ENCODE measurements at regions not wholly inside any gene's neighbourhood (a gene's known extent, or its start where the extent isn't known, plus 50 kb on each side); places are given as distances from the start of the nearest gene placed in this dataset.

DNA sequence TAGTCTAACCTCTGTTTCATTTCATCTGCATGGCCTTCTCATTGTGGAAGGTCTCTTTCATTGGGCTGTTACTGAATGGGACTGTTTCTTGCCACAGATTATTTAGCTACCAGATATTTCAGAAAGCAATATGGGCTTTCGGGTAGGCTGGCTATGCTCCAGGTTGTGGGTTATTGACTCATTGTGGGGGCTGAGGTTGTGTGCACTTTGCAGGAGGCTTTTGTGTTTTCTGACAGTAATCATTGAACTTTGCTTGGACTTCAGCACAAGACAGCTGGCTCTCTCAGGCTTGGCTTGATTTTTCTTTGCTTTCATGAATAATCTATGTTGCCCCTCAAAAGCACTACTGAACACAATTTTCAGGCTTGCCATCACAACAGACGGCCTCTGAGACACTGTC, 771.1 kb upstream of the TSPY4 start:
- no peak for DNase-seq

DNA sequence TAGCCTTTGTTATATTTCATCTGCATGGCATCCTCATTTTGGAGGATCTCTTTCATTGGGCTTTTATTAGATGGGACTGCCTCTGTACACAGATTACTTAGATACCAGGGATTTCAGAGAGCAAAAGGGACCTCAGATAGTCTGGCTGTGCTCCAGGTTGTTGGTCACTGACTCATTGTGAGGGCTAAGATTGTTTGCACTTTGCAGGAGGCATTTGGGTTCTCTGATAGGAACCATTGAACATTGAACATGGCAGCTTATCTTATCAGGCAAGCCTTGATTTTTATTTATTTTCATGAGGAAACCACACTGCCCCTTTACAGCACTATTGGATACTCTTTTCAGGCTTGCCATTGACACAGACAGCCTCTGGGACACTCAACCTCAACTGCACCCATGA, 766.9 kb upstream of the TSPY4 start:
- no peak for DNase-seq

DNA sequence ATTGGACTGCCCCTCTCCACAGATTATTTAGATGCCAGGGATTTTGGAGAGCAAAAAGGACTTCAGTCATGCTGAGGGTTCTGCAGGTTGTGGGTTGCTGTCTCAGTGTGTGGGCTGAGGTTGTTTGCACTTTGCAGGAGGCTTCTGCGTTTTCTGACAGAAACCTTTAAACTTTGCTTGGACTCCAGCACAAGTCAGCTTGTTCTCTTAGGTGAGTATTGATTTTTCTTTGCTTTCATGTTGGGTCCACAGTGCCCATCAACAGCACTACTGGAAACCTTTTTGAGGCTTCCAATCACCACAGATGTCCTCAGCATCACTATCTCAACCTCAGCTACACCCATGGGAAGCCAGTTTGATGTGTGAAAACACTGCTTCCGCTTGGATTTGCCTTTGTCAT, 764.3 kb upstream of the TSPY4 start:
- DNase-seq: no peak

DNA sequence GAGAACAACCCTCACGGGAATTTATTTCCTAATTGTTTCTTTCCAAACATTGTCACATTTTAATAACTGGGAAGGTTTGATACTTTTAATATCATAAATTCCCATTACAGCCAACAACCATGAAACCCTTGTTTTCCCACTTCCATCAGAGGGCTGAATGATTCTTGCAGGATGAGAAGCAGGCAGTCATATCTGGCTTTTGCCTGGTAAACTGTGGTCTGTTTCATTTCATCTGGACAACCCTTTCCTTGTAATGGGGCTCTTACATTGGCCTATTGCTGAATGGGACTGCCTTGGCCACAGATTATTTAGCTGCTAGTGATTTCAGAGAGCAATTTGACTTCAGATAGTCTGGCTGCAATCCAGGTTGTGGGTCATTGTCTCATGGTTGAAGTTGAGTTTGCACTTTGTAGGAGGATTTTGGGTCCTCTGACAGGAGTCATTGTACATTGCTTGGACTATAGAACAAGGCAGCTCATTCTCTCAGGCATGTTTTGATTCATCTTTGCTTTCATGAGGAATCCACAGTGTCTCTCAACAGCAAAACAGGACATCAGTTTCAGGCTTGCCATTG, 754.9 kb upstream of the TSPY4 start:
- DNase-seq: no peak

DNA sequence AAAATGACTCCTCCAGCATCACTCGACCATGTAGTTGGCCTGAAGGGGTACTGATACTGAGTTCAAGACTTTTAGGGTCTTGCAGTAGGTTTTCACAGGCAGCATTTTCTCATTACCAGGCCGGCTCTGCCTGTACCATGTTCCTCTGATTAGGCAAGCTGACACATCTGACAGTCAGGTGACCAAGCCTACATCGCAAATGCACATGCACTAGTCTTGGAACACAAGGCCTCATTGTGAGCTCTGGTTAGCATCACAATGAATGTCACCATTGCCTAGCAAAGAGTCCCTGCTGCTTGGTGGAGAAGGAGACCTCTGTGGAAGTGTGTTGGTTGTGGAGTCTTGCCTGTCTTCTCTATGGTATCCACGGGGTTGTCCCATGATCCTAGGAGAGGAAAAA, 754.1 kb upstream of the TSPY4 start:
- DNase-seq: no peak

DNA sequence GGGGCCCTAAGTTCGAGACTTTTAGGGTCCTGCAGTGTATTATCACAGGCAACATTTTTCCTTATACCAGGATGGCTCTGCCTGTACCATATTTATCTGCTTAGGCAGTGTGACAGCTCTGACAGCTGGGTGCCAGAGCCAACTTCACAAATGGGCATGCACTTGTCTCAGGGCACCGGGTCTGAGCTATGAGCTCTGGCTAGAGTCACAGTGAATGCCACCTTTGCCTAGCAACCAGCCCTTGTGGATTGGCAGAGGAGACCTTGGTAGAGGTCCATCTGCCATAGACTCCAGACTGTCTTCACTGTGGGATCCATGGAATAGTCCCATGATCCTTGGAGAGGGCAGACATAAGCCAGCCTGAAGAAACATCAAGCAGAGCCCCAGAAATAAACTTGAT, 746.6 kb upstream of the TSPY4 start:
- DNase-seq: no peak

DNA sequence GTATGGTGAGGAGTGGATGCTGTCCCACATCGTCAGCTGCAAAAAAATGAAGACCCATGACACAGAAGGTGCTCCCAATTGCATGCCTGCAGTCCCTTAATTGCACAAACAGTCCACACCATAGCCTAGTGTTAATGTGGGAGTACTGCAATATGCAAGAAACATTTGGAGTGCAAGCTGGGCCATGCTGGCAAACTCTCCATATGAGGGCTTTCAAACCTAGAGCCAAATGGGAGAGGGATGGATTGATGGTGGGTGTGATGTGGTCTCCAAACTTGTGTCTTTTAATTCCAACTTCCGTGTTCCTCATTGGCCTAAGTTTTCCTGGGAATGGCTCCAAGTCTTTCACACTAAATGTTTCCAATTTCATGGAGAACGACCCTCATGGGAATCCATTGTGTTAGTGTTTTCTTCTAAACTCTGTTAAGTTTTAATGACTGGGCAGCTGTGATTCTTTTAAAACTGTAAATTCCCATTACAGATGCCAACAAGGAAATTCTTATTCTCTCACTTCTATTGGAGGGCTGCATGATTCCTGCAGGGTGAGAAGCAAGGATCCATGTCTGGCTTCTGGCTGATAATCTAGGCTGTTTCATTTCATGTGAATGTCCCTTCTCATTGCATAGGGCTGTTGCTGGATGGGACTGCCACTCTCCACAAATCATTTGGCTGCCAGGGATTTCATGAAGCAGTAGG, 745.3 kb upstream of the TSPY4 start:
- no peak for DNase-seq

DNA sequence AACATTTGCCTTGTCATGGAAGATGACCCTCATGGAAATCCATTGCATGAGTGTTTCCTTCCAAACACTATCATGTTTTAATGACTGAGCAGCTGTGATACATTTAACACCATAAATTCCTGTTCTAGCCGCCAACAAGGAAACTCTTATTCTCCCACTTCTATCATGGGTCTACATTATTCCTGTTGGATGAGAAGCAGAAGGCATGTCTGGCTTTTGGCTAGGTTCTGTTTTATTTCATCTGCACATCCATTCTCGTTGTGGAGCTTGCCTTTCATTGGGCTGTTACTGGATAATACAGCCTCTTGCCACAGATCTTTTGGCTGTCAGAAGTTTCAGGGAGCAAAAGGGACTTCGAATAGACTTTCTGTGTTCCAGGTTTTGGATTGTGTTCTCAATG, 742.6 kb upstream of the TSPY4 start:
- no peak for DNase-seq

DNA sequence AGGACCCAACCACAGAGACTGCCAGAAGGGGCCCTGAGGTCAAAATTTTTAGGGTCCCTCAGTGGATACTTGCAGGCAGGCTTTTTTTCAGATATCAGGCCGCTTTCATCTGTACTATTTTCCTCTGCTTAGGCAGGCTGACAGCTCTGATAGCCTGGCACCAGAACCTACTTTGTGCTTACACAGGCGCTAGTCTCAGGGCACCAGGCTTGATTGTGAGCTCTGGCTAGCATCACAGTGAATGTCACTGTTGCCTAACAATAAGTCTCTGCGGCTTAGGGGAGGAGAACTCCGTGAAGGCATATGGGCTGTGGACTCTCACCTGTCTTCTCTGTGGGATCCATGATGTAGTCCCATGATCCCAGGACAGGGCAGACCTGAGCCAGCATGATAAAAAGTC, 738.1 kb upstream of the TSPY4 start:
- no peak for DNase-seq

DNA sequence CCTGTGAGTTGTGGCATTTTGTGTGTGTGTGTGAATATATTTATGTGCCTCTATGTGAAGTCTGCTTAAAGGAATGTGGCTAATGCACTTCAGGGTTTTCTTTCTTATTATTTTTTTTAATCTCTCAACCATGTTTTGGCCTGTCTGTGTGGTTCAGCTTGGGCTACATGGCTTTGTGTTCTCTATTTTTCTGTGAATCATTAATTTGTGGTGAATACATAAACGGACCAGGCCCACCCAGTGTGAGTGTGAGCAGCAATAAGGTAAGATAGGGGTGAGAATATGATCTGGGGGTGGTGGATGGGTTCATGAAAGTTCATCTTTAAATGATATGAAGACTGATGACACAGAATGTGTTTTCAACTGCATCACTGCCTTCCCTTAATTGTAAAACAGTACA, 726.6 kb upstream of the TSPY4 start:
- no peak for DNase-seq

DNA sequence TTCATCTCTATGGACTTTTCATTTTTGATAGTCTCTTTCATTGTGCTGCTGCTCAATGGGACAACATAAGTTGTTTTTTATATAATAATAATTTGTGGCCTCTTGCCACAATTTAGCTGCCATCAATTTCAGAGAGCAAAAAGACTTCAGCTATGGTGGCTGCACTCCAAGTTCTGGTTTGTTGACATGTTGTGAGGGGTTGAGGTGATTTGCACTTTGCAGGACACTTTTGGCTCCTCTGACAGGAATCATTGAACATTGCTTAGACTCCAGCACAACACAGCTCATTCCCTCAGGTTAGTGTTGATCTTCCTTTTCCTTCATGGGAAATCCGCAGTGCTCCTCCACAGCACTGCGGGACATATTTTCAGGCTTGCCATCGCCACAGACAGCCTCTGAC, 725.4 kb upstream of the TSPY4 start:
- DNase-seq: no peak

DNA sequence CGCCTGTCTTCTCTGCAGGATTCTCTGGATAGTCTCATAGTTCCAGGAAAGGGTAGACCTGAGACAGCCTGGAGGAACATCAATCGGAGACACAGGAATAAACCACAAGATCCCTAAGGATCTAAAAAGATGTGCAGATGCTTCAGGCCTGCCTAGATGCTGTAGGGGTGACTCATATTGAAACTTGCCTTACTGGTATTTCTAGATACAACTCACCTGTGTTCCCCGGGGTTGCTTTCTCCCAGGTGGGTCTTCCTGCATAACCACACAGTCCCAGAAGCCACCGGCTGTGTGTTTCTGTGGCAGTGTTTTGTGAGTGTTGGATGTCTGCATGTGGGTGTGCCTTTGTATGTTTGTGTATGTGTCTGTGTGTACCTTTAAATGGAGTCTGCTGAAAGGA, 719.0 kb upstream of the TSPY4 start:
- no peak for DNase-seq

DNA sequence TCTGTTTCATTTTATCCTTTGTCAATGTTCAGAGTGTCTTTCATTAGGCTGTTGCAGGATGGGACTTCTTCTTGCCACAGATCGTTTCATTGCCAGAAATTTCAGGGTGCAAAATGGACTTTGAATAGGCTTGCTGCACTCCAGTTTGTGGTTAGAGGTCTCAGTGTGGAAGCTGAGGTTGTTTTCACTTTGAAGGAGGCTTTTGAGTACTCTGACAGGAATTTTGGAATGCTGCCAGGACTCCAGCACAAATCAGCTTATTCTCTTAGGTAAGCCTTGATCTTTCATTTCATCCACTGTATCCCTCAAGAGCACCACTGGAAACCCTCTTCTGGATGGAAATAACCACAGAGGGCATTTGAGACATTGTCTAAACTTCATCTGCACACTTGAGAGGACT, 715.1 kb upstream of the TSPY4 start:
- DNase-seq: no peak

DNA sequence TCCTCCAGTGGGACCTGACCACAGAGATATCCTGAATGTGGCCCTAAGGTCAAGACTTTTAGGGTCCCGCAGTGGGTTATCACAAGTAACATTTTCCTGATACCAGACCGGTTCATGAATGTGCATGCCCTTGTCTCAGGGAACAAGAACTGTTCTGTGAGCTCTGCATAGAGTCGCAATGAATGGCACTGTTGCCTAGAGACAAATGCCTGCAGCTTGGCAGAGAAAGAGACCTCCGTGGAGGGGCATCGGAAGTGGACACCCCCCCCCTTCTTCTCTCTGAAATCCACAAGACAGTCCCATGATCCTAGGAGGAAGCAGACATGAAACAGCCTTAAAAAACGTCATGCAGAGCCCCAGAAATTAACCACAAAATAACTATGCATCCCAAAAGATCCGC, 714.4 kb upstream of the TSPY4 start:
- no peak for DNase-seq

DNA sequence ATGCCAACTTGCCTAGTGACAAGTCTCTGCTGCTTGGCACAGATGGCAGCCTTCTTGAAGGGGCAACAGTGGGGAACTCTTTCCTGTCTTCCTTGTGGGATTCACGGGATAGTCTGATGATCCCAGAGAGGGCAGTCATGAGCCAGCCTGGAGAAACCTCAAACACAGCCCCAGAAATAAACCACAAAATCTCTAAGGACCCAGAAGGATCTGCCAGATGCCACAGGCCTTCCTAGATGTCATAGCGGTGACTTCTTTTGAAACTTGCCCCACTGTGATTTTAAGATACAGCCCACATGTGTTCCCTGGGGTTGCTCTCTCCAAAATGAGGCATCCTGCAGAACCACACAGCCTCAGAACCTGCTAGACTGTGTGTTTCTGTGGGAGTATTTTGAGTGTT, 707.6 kb upstream of the TSPY4 start:
- DNase-seq: no peak

DNA sequence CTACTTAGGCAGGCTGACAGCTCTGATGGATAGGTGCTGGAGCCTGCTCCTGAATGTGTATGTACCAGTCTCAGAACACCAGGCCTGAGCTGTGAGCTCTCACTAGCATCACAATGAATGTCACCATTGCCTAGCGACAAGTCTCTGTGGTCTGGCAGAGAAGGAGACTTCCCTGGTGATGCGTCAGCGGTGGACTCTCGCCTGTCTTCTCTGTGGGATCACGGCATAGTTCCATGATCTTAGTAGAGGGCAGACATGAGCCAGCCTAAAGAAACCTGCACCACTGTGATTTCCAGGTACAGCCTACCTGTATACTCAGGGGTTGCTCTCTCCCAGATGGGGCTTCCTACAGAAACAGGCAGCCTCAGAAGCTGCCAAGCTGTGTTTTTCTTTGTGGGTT, 699.2 kb upstream of the TSPY4 start:
- no peak for DNase-seq

DNA sequence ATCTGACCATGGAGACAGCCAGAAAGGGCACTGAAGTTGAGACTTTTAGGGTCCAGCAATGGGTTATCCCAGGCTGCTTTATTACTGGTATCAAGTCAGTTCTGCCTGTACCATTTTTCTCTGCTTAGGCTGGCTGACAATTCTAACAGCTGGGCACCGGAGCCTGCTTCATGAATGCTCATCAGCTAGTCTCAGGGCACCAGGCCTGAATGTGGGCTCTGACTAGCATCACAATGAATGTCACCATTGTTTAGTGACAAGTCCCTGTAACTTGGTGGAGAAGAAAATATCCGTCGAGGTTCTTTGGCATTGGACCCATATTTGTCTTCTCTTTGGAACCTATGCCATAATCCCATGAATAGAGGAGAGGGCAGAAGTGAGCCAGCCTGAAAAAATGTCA, 692.3 kb upstream of the TSPY4 start:
- no peak for DNase-seq

DNA sequence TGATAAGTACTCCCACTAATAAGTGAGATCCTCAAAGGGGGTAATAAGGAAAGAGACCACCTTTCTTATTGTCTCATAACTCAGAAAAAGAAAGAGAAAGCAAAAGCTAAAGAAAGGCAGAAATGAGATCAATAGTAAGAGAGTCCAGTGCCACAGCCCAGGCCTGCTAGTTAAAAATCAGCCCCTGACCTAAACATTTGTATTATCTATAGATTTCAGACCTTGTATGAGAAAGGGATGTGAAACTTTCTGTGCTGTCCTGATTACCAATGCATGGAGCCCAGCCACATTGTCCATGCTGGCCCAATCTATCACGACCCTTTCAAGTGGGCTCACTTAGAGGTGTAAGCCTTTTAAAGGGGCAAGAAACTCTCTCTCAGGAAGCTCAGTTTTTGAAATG, 684.8 kb upstream of the TSPY4 start:
- DNase-seq: no peak

DNA sequence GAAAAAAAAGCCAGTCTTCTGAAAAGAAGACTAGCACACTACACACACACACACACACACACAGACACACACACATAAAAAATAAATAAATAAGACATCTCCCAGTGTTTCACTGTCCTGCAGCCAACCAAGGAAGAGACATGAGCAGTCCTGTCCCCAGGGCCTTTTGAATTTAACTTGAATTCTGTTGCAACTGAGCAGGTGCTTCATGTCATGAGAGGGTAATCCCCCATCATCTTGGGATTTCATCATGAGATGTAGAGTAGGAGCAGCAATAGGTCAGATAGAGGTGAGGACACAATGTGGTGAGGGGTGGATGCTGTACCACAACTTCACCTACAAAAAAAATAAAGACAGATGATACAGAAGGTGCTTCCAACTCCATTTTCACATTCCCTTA, 682.2 kb upstream of the TSPY4 start:
- no peak for DNase-seq

DNA sequence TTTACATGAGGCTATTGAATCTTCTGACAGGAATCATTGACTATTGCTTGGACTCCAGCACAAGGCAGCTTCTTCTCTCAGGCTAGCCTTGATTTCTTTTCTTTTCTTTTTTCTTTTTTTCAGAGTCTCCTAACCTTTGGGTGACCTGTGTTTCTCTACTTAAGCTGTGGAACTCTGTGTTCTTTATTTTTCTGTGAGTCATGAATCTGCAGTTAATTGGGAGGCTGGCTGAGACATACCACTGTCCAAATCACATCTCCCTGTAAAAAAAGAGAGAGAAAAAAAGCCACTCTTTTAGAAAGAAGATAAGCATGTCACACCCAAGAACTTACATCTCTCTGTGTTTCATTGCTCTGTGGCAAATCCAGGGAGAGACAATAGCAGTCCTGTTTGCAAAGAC, 681.2 kb upstream of the TSPY4 start:
- no peak for DNase-seq

DNA sequence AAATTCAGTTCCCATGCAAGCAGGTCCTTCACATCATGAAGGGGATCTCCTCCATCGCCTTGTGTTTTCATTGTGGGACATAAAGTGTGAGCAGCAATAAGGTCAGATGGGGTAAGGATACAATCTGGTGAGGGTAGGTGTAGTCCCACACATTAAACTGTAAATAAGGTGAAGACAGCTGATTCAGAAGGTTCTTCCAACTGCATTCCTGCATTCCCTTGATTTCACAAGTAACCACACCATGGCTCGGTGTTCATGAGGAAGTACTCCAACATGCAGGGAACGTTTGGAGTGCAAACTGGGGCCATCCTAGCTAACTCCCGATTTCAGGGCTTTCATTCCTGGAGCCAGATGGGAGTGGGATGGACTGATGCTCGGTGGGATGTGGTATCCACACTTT, 680.7 kb upstream of the TSPY4 start:
- no peak for DNase-seq

DNA sequence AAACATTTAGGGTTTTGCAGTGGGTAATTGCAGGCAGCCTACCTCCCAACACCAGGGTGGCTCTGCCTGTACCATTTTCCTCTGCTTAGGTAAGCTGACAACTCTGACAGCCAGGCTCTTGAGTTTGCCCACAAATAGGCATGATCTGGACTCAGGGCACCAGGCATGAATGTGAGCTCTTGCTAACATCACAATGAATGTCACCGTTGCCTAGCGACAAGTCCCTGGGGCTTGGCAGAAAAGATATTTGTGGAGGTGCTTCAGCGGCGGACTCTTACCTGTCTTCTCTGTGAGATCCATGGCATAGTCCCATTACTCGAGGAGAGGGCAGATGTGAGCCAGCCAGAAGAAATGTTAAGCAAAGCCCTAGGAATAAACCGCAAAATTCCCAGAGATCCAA, 677.5 kb upstream of the TSPY4 start:
- no peak for DNase-seq

DNA sequence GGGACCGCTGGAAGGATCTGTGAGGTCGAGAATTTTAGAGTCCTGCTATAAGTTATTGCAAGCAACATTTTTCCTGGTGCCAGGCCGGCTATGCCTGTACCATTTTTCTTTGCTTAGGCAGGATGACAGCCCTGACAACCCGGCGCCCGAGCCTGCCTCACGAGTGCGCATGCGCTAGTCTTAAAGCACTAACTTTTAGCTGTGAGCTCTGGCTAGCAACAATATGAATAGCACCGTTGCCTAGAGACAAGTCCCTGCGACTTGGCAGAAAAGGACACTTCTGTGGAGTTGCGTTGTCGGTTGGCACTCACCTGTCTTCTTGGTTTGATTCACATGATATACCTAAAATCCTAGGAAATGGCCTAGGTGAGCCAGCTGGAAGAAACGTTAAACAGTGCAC, 663.4 kb upstream of the TSPY4 start:
- DNase-seq: no peak

DNA sequence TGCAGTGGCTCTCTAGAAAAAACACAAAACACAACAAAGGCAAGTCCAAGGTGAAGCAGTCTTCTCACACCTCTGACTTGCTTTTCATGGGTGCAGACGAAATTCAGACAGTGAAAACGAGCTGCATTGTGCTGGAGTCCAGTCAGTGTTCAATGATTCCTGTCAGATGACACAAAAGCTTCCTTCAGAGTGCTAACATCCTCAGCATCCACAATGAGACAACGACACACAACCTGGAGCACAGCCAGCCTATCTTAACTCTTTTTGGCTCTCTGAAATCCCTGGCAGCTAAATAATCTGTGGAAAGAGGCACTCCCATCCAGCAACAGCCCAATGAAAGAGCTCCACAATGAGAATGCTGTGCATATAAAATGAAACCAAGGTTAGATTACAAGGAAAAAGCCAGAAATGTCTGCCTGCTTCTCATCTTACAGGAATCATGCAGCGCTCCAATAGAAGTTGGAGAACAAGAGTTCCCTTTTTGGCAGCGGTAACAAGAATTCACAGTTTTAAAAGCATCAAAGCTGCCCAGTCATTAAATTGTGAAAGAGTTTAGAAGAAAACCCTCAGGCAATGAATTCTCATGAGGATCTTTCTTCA, 659.8 kb upstream of the TSPY4 start:
- DNase-seq: no peak

DNA sequence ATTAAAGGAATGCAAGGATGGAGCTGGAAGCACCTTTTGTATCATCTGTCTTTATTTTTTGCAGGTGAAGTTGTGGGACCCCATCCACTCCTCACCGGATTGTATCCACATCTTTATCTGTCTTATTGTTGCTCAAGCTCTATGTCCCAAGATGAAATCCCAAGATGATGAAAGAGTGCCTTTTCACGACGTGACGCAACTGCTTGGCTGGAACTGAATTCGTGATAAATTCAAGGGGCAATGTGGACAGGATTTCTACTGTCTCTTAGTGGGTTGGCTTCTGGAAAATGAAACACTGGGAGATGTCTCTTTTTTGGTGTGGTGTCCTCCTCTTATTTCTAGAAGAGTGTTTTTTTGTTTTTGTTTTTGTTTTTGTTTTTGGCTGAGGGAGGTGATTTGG, 650.1 kb upstream of the TSPY4 start:
- DNase-seq: no peak

Measured in NCI-H2171 (cell line).